Stomach (tissue), 8 donors: ENCODE measurements at regions not wholly inside any gene's neighbourhood (a gene's known extent, or its start where the extent isn't known, plus 50 kb on each side); places are given as distances from the start of the nearest gene placed in this dataset.

ENCODE experiments used
- DNase-seq, 2 donors: peaks; one replicate each; pipeline versions ENCODE4 v3.0.0 to v3.0.0-alpha.2; 2013 to 2019
- H3K27ac ChIP-seq, 5 donors: fragments of 200-600 bp in 4 of 5; sonication (generic) in 4 of 5; one replicate each; pipeline ENCODE4 v1.5.1; 2013 to 2019; ENCODE audit warnings: mild to moderate bottlenecking in 1 of 5, moderate library complexity in 1 of 5
- H3K27me3 ChIP-seq, 3 donors: fragments of 200-600 bp; sonication (generic); one replicate each; pipeline ENCODE4 v1.5.1; 2017 to 2019; ENCODE audit warnings: mixed run types in 1 of 3
- H3K36me3 ChIP-seq, 4 donors: fragments of 200-600 bp; sonication (generic); 1 replicate in 3 of 4; 2 replicates in 1 of 4; pipeline ENCODE4 v1.5.1; 2016 to 2019
- H3K4me1 ChIP-seq, 4 donors: fragments of 200-600 bp; sonication (generic); one replicate each; pipeline ENCODE4 v1.5.1; 2016 to 2019
- H3K4me3 ChIP-seq, 4 donors: fragments of 200-600 bp; sonication (generic) in 3 of 4; one replicate each; pipeline ENCODE4 v1.5.1; 2016 to 2019; ENCODE audit warnings: mild to moderate bottlenecking in 1 of 4
- H3K9me3 ChIP-seq, 4 donors: fragments of 200-600 bp; sonication (generic); one replicate each; pipeline ENCODE4 v1.5.1; 2016 to 2019
- CTCF ChIP-seq, 7 experiments: fragments of 450-650 bp in 4 of 7; fragments of 200-600 bp in 3 of 7; sonication (generic) in 3 of 7; IDR thresholded peaks; one replicate each; pipeline ENCODE4 v1.5.1; 2016 to 2019; ENCODE audit warnings: antibody characterized with exemption in 7 of 7, control low read depth in 2 of 7, mild to moderate bottlenecking in 1 of 7
- EP300 ChIP-seq: sonication (generic); formaldehyde crosslinking; IDR thresholded peaks from one replicate; pipeline ENCODE4 v1.6.1; 2017; ENCODE audit warnings: antibody characterized with exemption
- POLR2A ChIP-seq, 4 donors: fragments of 450-650 bp; IDR thresholded peaks; one replicate each; pipeline ENCODE4 v1.6.1; 2016; ENCODE audit warnings: antibody characterized with exemption in 4 of 4, control low read depth in 2 of 4, mild to moderate bottlenecking in 1 of 4, moderate library complexity in 1 of 4
- POLR2AphosphoS5 ChIP-seq, 3 donors: sonication (generic); formaldehyde crosslinking; IDR thresholded peaks; one replicate each; pipeline ENCODE4 v1.6.1; 2016; ENCODE audit warnings: antibody characterized with exemption in 3 of 3
- WGBS, 5 donors: extraction: QIAGEN DNeasy Blood & Tissue Kit in 3 of 5; methylation state at CpG; one replicate each; pipeline versions ENCODE4 v1.1.5 to v1.1.7; 2013 to 2018; 5-methylcytosine and 5-hydroxymethylcytosine counted together
- intact Hi-C: fragments of 100-400 bp; cut with DNase I; formaldehyde crosslinking; loops from one replicate; pipeline ENCODE4 v1.15.1; 2023; ENCODE audit warnings: low total_unique reads
- donor health status: healthy with polysubstance abuse.
- donor health status: Bipolar disorder and iron deficiency.
- donor health status: healthy.

GRCh38 chr4:189513421-189513820 is 427.3 kb upstream of the FRG1 start:
- peaks cover 0 to 4% (median 0%) of the 10 kb centered on the region in 4 donors for H3K9me3 ChIP-seq
- TF ChIP-seq POLR2A (IDR thresholded peaks at IDR 0.05) (no peak), CTCF (IDR thresholded peaks at IDR 0.05) (no peak), EP300 (no peak), POLR2AphosphoS5 (IDR thresholded peaks at IDR 0.05) (no peak)
- 80 to 87% (median 86%) methylated on average over 7 of the region's 7 CpGs for WGBS, 5 donors
- no peak overlapping the region for H3K27ac ChIP-seq
- H3K36me3 ChIP-seq: no peaks in the 10 kb centered on the region
- DNase-seq: no peak
- no peaks in the 10 kb centered on the region for H3K4me1 ChIP-seq
- intact Hi-C loops: no loop called here
- H3K4me3 ChIP-seq: no peak overlapping the region
- no peaks in the 10 kb centered on the region for H3K27me3 ChIP-seq

- Histone ChIP-seq H3K27ac (no peak overlapping the region), H3K27me3 (no peaks in the 10 kb centered on the region), H3K4me3 (no peak overlapping the region), H3K9me3 (peaks cover 0 to 4% (median 0%) of the 10 kb centered on the region in 4 donors), H3K4me1 (no peaks in the 10 kb centered on the region), H3K36me3 (no peaks in the 10 kb centered on the region)
- no peak for DNase-seq
- WGBS, 5 donors: 85 to 96% (median 92%) methylated on average over 9 of the region's 9 CpGs
- TF ChIP-seq POLR2A (IDR thresholded peaks at IDR 0.05) (no peak), EP300 (no peak), POLR2AphosphoS5 (IDR thresholded peaks at IDR 0.05) (no peak)
- intact Hi-C loops: no loop called here
These were observed 426.5 kb upstream of the FRG1 start for GRCh38 chr4:189514209-189514608.

DNA sequence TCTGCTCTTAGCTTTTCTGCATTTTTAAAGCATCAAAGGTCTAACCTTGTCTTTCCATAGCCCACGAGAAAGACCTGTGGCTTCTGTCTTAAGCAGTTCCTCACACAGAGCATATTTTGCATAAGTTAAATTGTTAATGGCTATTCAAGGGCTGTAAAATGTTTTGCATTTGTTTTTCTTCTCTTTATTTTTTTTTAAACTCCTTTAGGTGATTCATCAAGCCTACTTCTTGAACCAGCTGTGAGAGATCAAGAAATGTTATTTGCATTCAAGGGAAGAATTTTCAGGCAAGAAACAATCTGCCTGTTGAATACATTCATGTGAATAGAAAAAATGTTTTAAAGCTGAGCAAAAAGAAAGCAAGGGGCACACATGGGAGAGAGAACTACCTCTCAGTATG is 423.8 kb upstream of the FRG1 start:
- peak in 1 of 2 donors; percentile 11 for DNase-seq
- WGBS, 5 donors: 61 to 77% (median 71%) methylated on average over 1 of the region's 1 CpG
- no peaks in the 10 kb centered on the region for H3K4me1 ChIP-seq
- H3K4me3 ChIP-seq: no peak overlapping the region
- H3K9me3 ChIP-seq: no peaks in the 10 kb centered on the region
- no peaks in the 10 kb centered on the region for H3K27me3 ChIP-seq
- TF ChIP-seq POLR2A (IDR thresholded peaks at IDR 0.05) (no peak), POLR2AphosphoS5 (IDR thresholded peaks at IDR 0.05) (no peak)
- no peaks in the 10 kb centered on the region for H3K36me3 ChIP-seq
- intact Hi-C loops: no loop called here
- no peak overlapping the region for H3K27ac ChIP-seq

- Histone ChIP-seq H3K9me3 (peaks cover 0 to 2% (median 1%) of the 10 kb centered on the region in 4 donors), H3K27me3 (no peaks in the 10 kb centered on the region), H3K27ac (no peak overlapping the region), H3K4me3 (no peak overlapping the region), H3K36me3 (no peaks in the 10 kb centered on the region), H3K4me1 (no peaks in the 10 kb centered on the region)
- DNase-seq: no peak
- intact Hi-C loops: no loop called here
- TF ChIP-seq EP300 (no peak), POLR2A (IDR thresholded peaks at IDR 0.05) (no peak), CTCF (IDR thresholded peaks at IDR 0.05) (no peak), POLR2AphosphoS5 (IDR thresholded peaks at IDR 0.05) (no peak)
- 69 to 82% (median 74%) methylated on average over 2 of the region's 2 CpGs for WGBS, 5 donors
These were observed 421.5 kb upstream of the FRG1 start for GRCh38 chr4:189519186-189519585.

DNA sequence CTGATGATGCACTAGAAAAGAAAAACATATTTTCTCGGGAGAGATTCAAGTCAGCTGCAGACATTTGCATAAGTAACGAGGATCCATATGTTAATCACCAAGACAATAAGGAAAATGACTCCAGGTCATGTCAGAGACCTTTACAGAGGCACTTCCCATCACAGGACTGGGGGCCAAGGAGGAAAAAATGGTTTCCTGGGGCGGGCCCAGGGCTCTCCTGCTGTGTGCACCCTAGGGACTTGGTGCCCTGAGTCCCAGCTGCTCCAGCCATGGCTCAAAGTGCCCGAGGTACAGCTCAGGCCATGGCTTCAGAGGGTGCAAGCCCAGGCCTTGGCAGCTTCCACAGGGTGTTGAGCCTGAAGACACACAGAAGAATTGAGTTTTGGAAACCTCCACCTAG is 415.4 kb upstream of the FRG1 start:
- Histone ChIP-seq H3K36me3 (no peaks in the 10 kb centered on the region), H3K4me1 (no peaks in the 10 kb centered on the region), H3K27ac (no peak overlapping the region), H3K9me3 (peaks cover 0 to 34% (median 22%) of the 10 kb centered on the region in 4 donors), H3K27me3 (no peaks in the 10 kb centered on the region), H3K4me3 (no peak overlapping the region)
- TF ChIP-seq POLR2A (IDR thresholded peaks at IDR 0.05) (no peak), POLR2AphosphoS5 (IDR thresholded peaks at IDR 0.05) (no peak), EP300 (no peak), CTCF (IDR thresholded peaks at IDR 0.05) (no peak)
- intact Hi-C loops: no loop called here
- DNase-seq: no peak
- WGBS, 5 donors: 46 to 62% (median 58%) methylated on average over 4 of the region's 4 CpGs
